Stimulated activated effector memory CD8-positive, alpha-beta T cell treated with anti-CD3 and anti-CD28 coated beads, Interleukin-12 subunit alpha, Interleukin-12 subunit beta, amount 100 ng/mL, for 72 hours (primary cell): ENCODE measurements at regions not wholly inside any gene's neighbourhood (a gene's known extent, or its start where the extent isn't known, plus 50 kb on each side); places are given as distances from the start of the nearest gene placed in this dataset.

Experiments
- ATAC-seq: fragments of 150-1000 bp; cut with Tn5 transposase; 2 replicates; pipeline ENCODE4 v1.10.0; 2021
- DNase-seq, 2 donors: peaks; one replicate each; pipeline ENCODE4 v3.0.0; 2021 to 2022; ENCODE audit warnings: low spot score in 2 of 2
- H3K27ac Mint-ChIP-seq: one replicate; pipeline ENCODE4 v1.8.0; 2022; ENCODE audit warnings: mild to moderate bottlenecking, mixed read lengths
- H3K36me3 Mint-ChIP-seq: one replicate; pipeline ENCODE4 v1.8.0; 2022; ENCODE audit warnings: mild to moderate bottlenecking, mixed read lengths
- H3K4me1 Mint-ChIP-seq: one replicate; pipeline ENCODE4 v1.8.0; 2022; ENCODE audit warnings: mixed read lengths
- H3K4me3 Mint-ChIP-seq: one replicate; pipeline ENCODE4 v1.8.0; 2022; ENCODE audit warnings: mild to moderate bottlenecking, mixed read lengths
- H3K9me3 Mint-ChIP-seq: one replicate; pipeline ENCODE4 v1.8.0; 2022; ENCODE audit warnings: mixed read lengths

- no peaks in the 10 kb centered on the region for H3K36me3 Mint-ChIP-seq
- DNase-seq (no peak), ATAC-seq (no peak)
- H3K4me3 Mint-ChIP-seq: no peak overlapping the region
- no peak overlapping the region for H3K27ac Mint-ChIP-seq
- H3K9me3 Mint-ChIP-seq: no peaks in the 10 kb centered on the region
- H3K4me1 Mint-ChIP-seq: no peaks in the 10 kb centered on the region
These were observed 515.5 kb upstream of the AGA start for GRCh38 chr4:177957596-177958360.

GRCh38 chr4:177960566-177960965, 518.3 kb upstream of the AGA start:
- H3K9me3 Mint-ChIP-seq: peaks cover 2% of the 10 kb centered on the region
- ATAC-seq (no peak), DNase-seq (no peak)
- no peaks in the 10 kb centered on the region for H3K4me1 Mint-ChIP-seq
- H3K4me3 Mint-ChIP-seq: no peak overlapping the region
- no peaks in the 10 kb centered on the region for H3K36me3 Mint-ChIP-seq
- H3K27ac Mint-ChIP-seq: no peak overlapping the region

GRCh38 chr4:177961761-177962380, 519.6 kb upstream of the AGA start:
- Mint-ChIP-seq H3K36me3 (no peaks in the 10 kb centered on the region), H3K9me3 (peaks cover 2% of the 10 kb centered on the region), H3K4me1 (no peaks in the 10 kb centered on the region), H3K27ac (no peak overlapping the region), H3K4me3 (no peak overlapping the region)
- DNase-seq (no peak), ATAC-seq (no peak)

GRCh38 chr4:177964061-177964460, 521.8 kb upstream of the AGA start:
- ATAC-seq (no peak), DNase-seq (no peak)
- Mint-ChIP-seq H3K9me3 (peaks cover 2% of the 10 kb centered on the region), H3K4me3 (no peak overlapping the region), H3K36me3 (no peaks in the 10 kb centered on the region), H3K27ac (no peak overlapping the region), H3K4me1 (no peaks in the 10 kb centered on the region)

GRCh38 chr4:177964693-177965168, 522.5 kb upstream of the AGA start:
- no peaks in the 10 kb centered on the region for H3K4me1 Mint-ChIP-seq
- no peak for DNase-seq
- ATAC-seq: no peak
- H3K9me3 Mint-ChIP-seq: peaks cover 2% of the 10 kb centered on the region
- H3K36me3 Mint-ChIP-seq: no peaks in the 10 kb centered on the region
- no peak overlapping the region for H3K27ac Mint-ChIP-seq
- no peak overlapping the region for H3K4me3 Mint-ChIP-seq

GRCh38 chr4:177967328-177967727, 525.1 kb upstream of the AGA start:
- no peak for DNase-seq
- no peak for ATAC-seq

GRCh38 chr4:177968817-177969442, 526.7 kb upstream of the AGA start:
- no peak for ATAC-seq
- Mint-ChIP-seq H3K4me3 (no peak overlapping the region), H3K36me3 (no peaks in the 10 kb centered on the region), H3K27ac (no peak overlapping the region), H3K9me3 (peaks cover 2% of the 10 kb centered on the region), H3K4me1 (no peaks in the 10 kb centered on the region)
- no peak for DNase-seq

More at GRCh38 chr4:177967328-177967727, 525.1 kb upstream of the AGA start:
- Mint-ChIP-seq H3K9me3 (peaks cover 2% of the 10 kb centered on the region), H3K36me3 (no peaks in the 10 kb centered on the region), H3K27ac (no peak overlapping the region), H3K4me1 (no peaks in the 10 kb centered on the region), H3K4me3 (no peak overlapping the region)

GRCh38 chr4:177974461-177974860, 532.2 kb upstream of the AGA start:
- H3K4me1 Mint-ChIP-seq: no peaks in the 10 kb centered on the region
- DNase-seq: no peak
- H3K27ac Mint-ChIP-seq: no peak overlapping the region

GRCh38 chr4:177975315-177975987, 533.2 kb upstream of the AGA start:
- H3K36me3 Mint-ChIP-seq: no peaks in the 10 kb centered on the region
- peaks cover 4% of the 10 kb centered on the region for H3K9me3 Mint-ChIP-seq
- no peaks in the 10 kb centered on the region for H3K4me1 Mint-ChIP-seq
- no peak for DNase-seq
- H3K4me3 Mint-ChIP-seq: no peak overlapping the region
- ATAC-seq: no peak
- H3K27ac Mint-ChIP-seq: no peak overlapping the region

More at GRCh38 chr4:177974461-177974860, 532.2 kb upstream of the AGA start:
- Mint-ChIP-seq H3K9me3 (peaks cover 4% of the 10 kb centered on the region), H3K4me3 (no peak overlapping the region), H3K36me3 (no peaks in the 10 kb centered on the region)
- ATAC-seq: no peak

- Mint-ChIP-seq H3K36me3 (no peaks in the 10 kb centered on the region), H3K4me1 (no peaks in the 10 kb centered on the region), H3K9me3 (peaks cover 6% of the 10 kb centered on the region), H3K4me3 (no peak overlapping the region), H3K27ac (no peak overlapping the region)
- no peak for ATAC-seq
- DNase-seq: no peak
These were observed 544.0 kb upstream of the AGA start for GRCh38 chr4:177986236-177986635.

- no peaks in the 10 kb centered on the region for H3K36me3 Mint-ChIP-seq
- no peak for ATAC-seq
- H3K4me3 Mint-ChIP-seq: no peak overlapping the region
- no peaks in the 10 kb centered on the region for H3K4me1 Mint-ChIP-seq
- peaks cover 6% of the 10 kb centered on the region for H3K9me3 Mint-ChIP-seq
- no peak overlapping the region for H3K27ac Mint-ChIP-seq
- no peak for DNase-seq
These were observed 545.7 kb upstream of the AGA start for GRCh38 chr4:177987896-177988295.

- Mint-ChIP-seq H3K27ac (no peak overlapping the region), H3K4me3 (no peak overlapping the region)
These were observed 547.4 kb upstream of the AGA start for GRCh38 chr4:177989503-177990201.

GRCh38 chr4:178003098-178003657, 560.9 kb upstream of the AGA start:
- no peak for ATAC-seq

More at GRCh38 chr4:177989503-177990201, 547.4 kb upstream of the AGA start:
- H3K36me3 Mint-ChIP-seq: no peaks in the 10 kb centered on the region
- DNase-seq: no peak
- no peaks in the 10 kb centered on the region for H3K4me1 Mint-ChIP-seq
- peaks cover 12% of the 10 kb centered on the region for H3K9me3 Mint-ChIP-seq
- ATAC-seq: no peak

GRCh38 chr4:178010596-178010995, 568.4 kb upstream of the AGA start:
- Mint-ChIP-seq H3K9me3 (peaks cover 8% of the 10 kb centered on the region), H3K36me3 (no peaks in the 10 kb centered on the region), H3K27ac (no peak overlapping the region), H3K4me1 (no peaks in the 10 kb centered on the region), H3K4me3 (no peak overlapping the region)
- DNase-seq (no peak), ATAC-seq (no peak)

More at GRCh38 chr4:178003098-178003657, 560.9 kb upstream of the AGA start:
- Mint-ChIP-seq H3K27ac (no peak overlapping the region), H3K4me3 (no peak overlapping the region), H3K36me3 (no peaks in the 10 kb centered on the region), H3K4me1 (no peaks in the 10 kb centered on the region), H3K9me3 (peaks cover 12% of the 10 kb centered on the region)
- DNase-seq: no peak
